ENCODE measurements at regions not wholly inside any gene's neighbourhood (a gene's known extent, or its start where the extent isn't known, plus 50 kb on each side); places are given as distances from the start of the nearest gene placed in this dataset.

DNA sequence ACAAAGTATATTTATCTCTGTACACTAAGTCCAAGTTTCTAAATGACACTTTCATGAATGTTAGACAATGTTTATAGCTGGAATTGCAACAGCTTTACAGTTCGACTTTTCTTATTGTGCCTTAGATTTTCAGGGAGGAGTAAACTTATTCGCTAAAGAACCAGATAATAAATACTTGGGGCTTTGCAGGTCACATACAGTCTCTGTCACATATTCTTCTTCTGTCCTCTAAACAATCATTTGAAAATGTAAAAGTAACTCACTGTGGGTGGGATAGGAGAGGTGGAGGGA lies 132.6 kb downstream of the SPRY1 start:
- no peak for TF ChIP-seq CTCF (conservative IDR thresholded peaks at IDR 0.05 in 1 of 2, IDR thresholded peaks at IDR 0.05 in 1 of 2; ENCODE audit: low read depth in 1 of 2, low read length in 2 of 2)
- TF ChIP-seq EZH2 (IDR thresholded peaks at IDR 0.05; ENCODE audit: low read length, missing control alignments) = no peak

Data from fibroblast of lung (primary cell).